HG02938 (cell line): ENCODE measurements at regions not wholly inside any gene's neighbourhood (a gene's known extent, or its start where the extent isn't known, plus 50 kb on each side); places are given as distances from the start of the nearest gene placed in this dataset.

Source experiments
- ATAC-seq: cut with Tn5 transposase; IDR thresholded peaks from one replicate; pipeline ENCODE4 v1.9.1; 2021; ENCODE audit warnings: mild to moderate bottlenecking, moderate library complexity; ENCODE audit not compliant: unreplicated experiment

- ATAC-seq: no peak
Measured at GRCh38 chr17:34154961-34155730, 99.9 kb upstream of the CCL2 start.

- ATAC-seq: no peak
Measured at GRCh38 chr17:34155947-34156346, 99.1 kb upstream of the CCL2 start.

- ATAC-seq: no peak
Measured at GRCh38 chr17:34156401-34156740, 98.7 kb upstream of the CCL2 start.

GRCh38 chr17:34156741-34157589 is 98.1 kb upstream of the CCL2 start:
- ATAC-seq: no peak

- ATAC-seq: no peak
Measured at GRCh38 chr17:34161690-34162089, 93.4 kb upstream of the CCL2 start.

GRCh38 chr17:34163123-34163522 is 92.0 kb upstream of the CCL2 start:
- no peak for ATAC-seq

GRCh38 chr17:34163646-34164045 is 91.4 kb upstream of the CCL2 start:
- ATAC-seq: no peak

GRCh38 chr17:34164837-34165236 is 90.2 kb upstream of the CCL2 start:
- ATAC-seq: no peak

GRCh38 chr17:34166352-34166751 is 88.7 kb upstream of the CCL2 start:
- ATAC-seq: no peak

- no peak for ATAC-seq
Measured at GRCh38 chr17:34167354-34167753, 87.7 kb upstream of the CCL2 start.

- ATAC-seq: no peak
Measured at GRCh38 chr17:34168989-34169388, 86.1 kb upstream of the CCL2 start.

GRCh38 chr17:34169496-34169895 is 85.6 kb upstream of the CCL2 start:
- no peak for ATAC-seq

- no peak for ATAC-seq
Measured at GRCh38 chr17:34171245-34171818, 83.8 kb upstream of the CCL2 start.

- no peak for ATAC-seq
Measured at GRCh38 chr17:34172390-34172918, 82.6 kb upstream of the CCL2 start.

GRCh38 chr17:34173241-34173640 is 81.8 kb upstream of the CCL2 start:
- no peak for ATAC-seq

GRCh38 chr17:34174496-34174895 is 80.6 kb upstream of the CCL2 start:
- ATAC-seq: no peak

GRCh38 chr17:34176440-34176839 is 78.6 kb upstream of the CCL2 start:
- ATAC-seq: no peak

- ATAC-seq: no peak
Measured at GRCh38 chr17:34177642-34178041, 77.4 kb upstream of the CCL2 start.

GRCh38 chr17:34178092-34178491 is 77.0 kb upstream of the CCL2 start:
- no peak for ATAC-seq

- ATAC-seq: no peak
Measured at GRCh38 chr17:34182036-34182803, 72.9 kb upstream of the CCL2 start.

- ATAC-seq: no peak
Measured at GRCh38 chr17:34195987-34196386, 59.1 kb upstream of the CCL2 start.
